Prostate gland (tissue), 2 donors: ENCODE measurements at regions not wholly inside any gene's neighbourhood (a gene's known extent, or its start where the extent isn't known, plus 50 kb on each side); places are given as distances from the start of the nearest gene placed in this dataset.

Experiments
- POLR2A ChIP-seq: fragments of 450-650 bp; IDR thresholded peaks from one replicate; pipeline ENCODE4 v1.6.1; 2016; ENCODE audit warnings: antibody characterized with exemption, mild to moderate bottlenecking
- TF ChIP-seq, protein P1 (sequence below), 4 experiments: fragments of 200-600 bp in 2 of 4; fragments of 450-650 bp in 2 of 4; sonication (generic) in 2 of 4; IDR thresholded peaks; 1 replicate in 3 of 4; 2 replicates in 1 of 4; pipeline ENCODE4 v1.5.1; 2016 to 2019; ENCODE audit warnings: antibody characterized with exemption in 4 of 4, mild to moderate bottlenecking in 2 of 4, moderate library complexity in 2 of 4

DNA sequence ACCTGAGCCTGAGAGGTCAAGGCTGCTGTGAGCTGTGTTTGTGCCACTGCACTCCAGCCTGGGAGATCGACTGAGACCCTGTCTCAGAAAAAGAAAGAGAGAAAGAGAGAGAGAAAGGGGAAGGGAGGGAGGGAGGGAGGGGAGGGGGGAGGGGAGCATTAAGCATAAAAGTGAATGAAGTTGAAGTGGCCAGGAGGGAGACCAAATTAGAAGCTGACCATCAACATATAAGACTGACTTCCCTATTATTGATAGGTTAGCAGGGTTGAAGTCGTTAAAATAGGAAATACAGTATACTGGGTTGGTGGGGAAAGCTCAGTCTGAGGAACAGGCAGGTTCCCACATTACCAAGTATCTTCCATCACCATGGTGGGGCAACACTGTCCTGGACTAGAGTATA is 117.1 kb upstream of the MKLN1 start:
- TF ChIP-seq, protein P1, sequence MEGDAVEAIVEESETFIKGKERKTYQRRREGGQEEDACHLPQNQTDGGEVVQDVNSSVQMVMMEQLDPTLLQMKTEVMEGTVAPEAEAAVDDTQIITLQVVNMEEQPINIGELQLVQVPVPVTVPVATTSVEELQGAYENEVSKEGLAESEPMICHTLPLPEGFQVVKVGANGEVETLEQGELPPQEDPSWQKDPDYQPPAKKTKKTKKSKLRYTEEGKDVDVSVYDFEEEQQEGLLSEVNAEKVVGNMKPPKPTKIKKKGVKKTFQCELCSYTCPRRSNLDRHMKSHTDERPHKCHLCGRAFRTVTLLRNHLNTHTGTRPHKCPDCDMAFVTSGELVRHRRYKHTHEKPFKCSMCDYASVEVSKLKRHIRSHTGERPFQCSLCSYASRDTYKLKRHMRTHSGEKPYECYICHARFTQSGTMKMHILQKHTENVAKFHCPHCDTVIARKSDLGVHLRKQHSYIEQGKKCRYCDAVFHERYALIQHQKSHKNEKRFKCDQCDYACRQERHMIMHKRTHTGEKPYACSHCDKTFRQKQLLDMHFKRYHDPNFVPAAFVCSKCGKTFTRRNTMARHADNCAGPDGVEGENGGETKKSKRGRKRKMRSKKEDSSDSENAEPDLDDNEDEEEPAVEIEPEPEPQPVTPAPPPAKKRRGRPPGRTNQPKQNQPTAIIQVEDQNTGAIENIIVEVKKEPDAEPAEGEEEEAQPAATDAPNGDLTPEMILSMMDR (IDR thresholded peaks at IDR 0.05), result no peak
- no peak for TF ChIP-seq POLR2A
